NCI-H1417 treated with DMSO at 0.1 percent for 48 hours (cell line): ENCODE measurements at regions not wholly inside any gene's neighbourhood (a gene's known extent, or its start where the extent isn't known, plus 50 kb on each side); places are given as distances from the start of the nearest gene placed in this dataset.

ENCODE experiments used
- DNase-seq: peaks from one replicate; lab custom pipeline; 2025; lab: John Stamatoyannopoulos, UW

DNA sequence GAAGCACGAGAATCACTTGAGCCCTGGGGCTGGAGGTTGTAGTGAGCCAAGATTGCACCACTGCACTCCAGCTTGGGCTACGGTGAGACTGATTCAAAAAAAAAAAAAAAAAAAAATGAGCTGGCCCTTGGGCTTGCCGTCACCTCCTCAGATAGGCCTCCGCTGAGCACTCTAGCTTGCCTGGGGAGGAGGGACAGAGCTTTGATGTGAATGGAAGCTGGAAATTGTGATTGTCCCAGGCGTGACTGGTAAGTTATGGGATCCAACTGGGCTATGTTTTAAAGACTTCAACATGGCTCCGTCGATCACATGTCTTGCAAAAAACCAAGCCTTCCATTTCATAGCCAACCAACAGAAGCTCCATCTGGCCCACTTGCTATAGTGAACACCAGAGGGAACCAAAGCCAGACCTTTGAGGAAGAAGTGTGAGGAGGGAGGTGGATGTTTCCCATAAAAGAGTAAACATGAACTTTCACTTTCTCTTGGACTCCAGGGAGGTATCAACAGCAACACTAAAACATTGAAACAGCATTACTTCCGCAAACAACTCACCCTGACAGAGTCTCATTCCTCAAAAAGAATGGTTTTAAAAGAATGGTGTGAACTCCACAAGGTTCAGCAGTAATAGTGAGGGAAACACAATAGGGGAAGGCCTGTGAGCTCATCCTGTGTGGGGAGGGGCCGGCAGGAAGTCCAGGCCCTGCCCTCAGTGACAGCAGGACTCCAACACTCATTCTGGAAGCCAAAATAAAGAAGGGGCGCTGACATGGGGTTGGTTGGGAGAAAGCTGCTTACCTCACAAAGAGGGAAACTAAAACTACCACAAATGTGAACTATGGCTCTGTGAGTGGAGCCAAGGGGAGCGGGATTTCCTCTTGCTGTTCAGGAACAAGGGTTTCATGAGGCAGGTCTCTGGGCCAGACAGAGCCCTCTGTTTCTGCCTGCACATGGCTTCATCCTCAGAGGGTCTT lies 59.2 kb upstream of the IL12A start:
- no peak for DNase-seq

DNA sequence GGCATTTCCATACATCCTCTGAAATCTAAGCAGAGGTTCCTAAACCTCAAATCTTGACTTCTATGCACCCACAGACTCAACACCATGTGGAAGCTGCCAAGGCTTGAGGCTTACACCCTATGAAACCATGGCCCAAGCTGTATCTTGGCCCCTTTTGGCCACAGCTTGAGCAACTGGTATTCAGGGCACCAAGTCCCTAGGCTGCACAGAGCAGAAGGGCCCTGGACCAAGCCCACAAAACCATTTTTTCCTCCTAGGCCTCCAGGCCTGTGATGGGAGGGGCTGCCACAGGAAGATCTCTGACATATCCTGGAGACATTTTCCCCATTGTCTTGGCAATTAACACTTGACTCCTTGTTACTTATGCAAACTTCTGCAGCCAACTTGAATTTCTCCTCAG lies 54.4 kb upstream of the IL12A start:
- DNase-seq, result no peak

DNA sequence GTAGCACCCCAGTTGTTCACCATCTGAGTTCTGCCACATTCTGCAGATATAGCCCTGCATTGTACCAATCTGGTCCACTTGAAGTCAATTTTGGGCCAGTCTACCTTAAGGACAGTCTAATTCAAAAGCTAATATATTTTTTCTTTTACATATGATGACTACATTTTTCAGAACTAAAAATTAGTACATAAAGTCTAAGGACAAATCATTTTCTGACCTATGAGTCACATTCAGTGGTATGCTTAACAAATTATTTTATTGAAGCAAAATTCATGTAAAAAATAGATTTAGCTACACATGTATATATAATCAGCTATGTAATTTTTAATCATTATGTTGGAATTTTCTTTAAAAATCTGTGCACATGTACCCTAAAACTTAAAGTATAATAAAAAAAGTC lies 52.1 kb upstream of the IL12A start:
- no peak for DNase-seq

DNA sequence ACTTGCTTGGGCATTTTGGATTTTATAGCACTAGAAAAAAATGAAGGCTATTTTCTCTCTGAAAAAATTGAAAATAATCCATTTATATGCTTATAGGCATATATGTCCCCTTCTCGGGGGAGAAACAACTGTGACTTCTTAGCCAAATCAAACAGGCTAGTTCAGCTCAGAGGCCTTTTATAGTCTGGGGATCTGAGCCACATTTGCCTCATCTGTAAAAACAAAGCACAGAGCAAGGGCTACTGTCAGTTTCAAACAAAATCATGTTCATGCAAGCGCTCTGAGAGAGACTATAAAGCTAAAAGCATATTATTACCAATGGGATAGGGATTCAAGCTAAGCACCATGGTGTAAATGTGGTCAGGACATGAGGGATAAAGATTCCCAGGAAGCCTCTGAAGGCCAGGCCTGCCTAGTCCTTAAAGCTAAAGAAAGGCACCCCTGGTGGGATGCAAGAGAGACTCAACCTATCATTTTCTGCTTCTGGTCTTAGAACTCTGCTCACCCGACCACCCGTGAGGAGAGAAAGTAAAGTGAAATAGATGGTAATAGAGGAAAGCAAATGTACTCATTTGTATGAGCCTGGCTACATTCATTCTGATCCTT lies 51.0 kb upstream of the IL12A start:
- DNase-seq, result no peak

DNA sequence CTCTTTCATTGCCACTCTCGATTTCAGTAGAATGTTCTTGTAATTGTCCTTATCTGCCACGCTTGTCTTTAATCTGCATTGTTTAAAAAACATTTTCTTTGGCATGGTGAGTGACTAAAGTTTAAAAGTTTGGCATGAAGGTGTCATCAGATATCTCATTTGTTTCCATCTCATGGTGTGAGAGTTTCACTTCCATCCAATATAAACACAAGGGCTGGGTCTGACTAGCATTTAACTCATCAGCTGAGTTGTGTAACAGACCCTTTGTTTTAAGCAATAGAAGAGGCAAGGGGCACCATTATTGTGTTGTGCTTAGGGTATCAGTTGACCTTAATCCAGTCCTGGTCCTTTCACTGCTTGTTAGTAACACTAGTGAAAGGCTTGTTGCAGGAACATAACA lies 49.9 kb upstream of the IL12A start:
- DNase-seq, result no peak
